ENCODE measurements at regions not wholly inside any gene's neighbourhood (a gene's known extent, or its start where the extent isn't known, plus 50 kb on each side); places are given as distances from the start of the nearest gene placed in this dataset.

- Histone ChIP-seq H3K27me3 (ENCODE audit: insufficient read depth, poor library complexity, severe bottlenecking) (no peaks in the 10 kb centered on the region), H3K27ac (replicated peaks) (peak overlapping the region; percentile 37; the same call in 1 of the 2 replicates), H3K4me3 (replicated peaks; ENCODE audit: insufficient read depth, low read length) (no peak overlapping the region)
- no peak for TF ChIP-seq POLR2AphosphoS5 (IDR thresholded peaks at IDR 0.05; ENCODE audit: low read depth)
- TF ChIP-seq REST (IDR thresholded peaks at IDR 0.05; ENCODE audit: insufficient replicate concordance, low read depth) = no peak
- no peak for TF ChIP-seq SPI1 (IDR thresholded peaks at IDR 0.05; ENCODE audit: borderline replicate concordance, low read depth)
- no peak for TF ChIP-seq GABPA (IDR thresholded peaks at IDR 0.05; ENCODE audit: low read depth)
- no peak for TF ChIP-seq CTCF (IDR thresholded peaks at IDR 0.05; ENCODE audit: insufficient read depth, low read length)
- no peak for DNase-seq (ENCODE audit: low read depth in 1 of 2, low spot score in 1 of 2)
Observed at GRCh38 chr14:50044042-50044651, 72.2 kb downstream of the VCPKMT start.

GRCh38 chr14:50045039-50045711, 71.2 kb downstream of the VCPKMT start:
- no peak overlapping the region; the same call in 1 of the 2 replicates for H3K27ac ChIP-seq (replicated peaks)
- DNase-seq (ENCODE audit: low read depth in 1 of 2, low spot score in 1 of 2) = peak in 1 of 2 experiments; percentile 60
- no peak overlapping the region for H3K4me3 ChIP-seq (replicated peaks; ENCODE audit: insufficient read depth, low read length)
- H3K27me3 ChIP-seq (ENCODE audit: insufficient read depth, poor library complexity, severe bottlenecking) = no peaks in the 10 kb centered on the region
- TF ChIP-seq CTCF (IDR thresholded peaks at IDR 0.05; ENCODE audit: insufficient read depth, low read length) (no peak), POLR2AphosphoS5 (IDR thresholded peaks at IDR 0.05; ENCODE audit: low read depth) (no peak), SPI1 (IDR thresholded peaks at IDR 0.05; ENCODE audit: borderline replicate concordance, low read depth) (no peak)

GRCh38 chr14:50045837-50046236, 70.5 kb downstream of the VCPKMT start:
- H3K27ac ChIP-seq (replicated peaks) = no peak overlapping the region
- TF ChIP-seq REST (IDR thresholded peaks at IDR 0.05; ENCODE audit: insufficient replicate concordance, low read depth) = no peak
- TF ChIP-seq GABPA (IDR thresholded peaks at IDR 0.05; ENCODE audit: low read depth) = no peak
- no peak for TF ChIP-seq SPI1 (IDR thresholded peaks at IDR 0.05; ENCODE audit: borderline replicate concordance, low read depth)
- no peak for TF ChIP-seq POLR2AphosphoS5 (IDR thresholded peaks at IDR 0.05; ENCODE audit: low read depth)
- no peak for TF ChIP-seq CTCF (IDR thresholded peaks at IDR 0.05; ENCODE audit: insufficient read depth, low read length)
- H3K27me3 ChIP-seq (ENCODE audit: insufficient read depth, poor library complexity, severe bottlenecking) = no peaks in the 10 kb centered on the region
- DNase-seq (ENCODE audit: low read depth in 1 of 2, low spot score in 1 of 2) = no peak
- H3K4me3 ChIP-seq (replicated peaks; ENCODE audit: insufficient read depth, low read length) = no peak overlapping the region
